IMR-90 (cell line): ENCODE measurements at regions not wholly inside any gene's neighbourhood (a gene's known extent, or its start where the extent isn't known, plus 50 kb on each side); places are given as distances from the start of the nearest gene placed in this dataset.

Source experiments
- ATAC-seq: fragments of 200-7000 bp; cut with Tn5 transposase; 2 replicates; pipeline ENCODE4 v1.9.1; 2020; ENCODE audit warnings: low read depth, mild to moderate bottlenecking, moderate library complexity
- BruUV-seq: library from RNA; stranded (reverse); fragments of 400-500 nt; replicated peaks from 2 replicates; lab custom pipeline; 2021; lab: Mats Ljungman, UMichigan
- CTCF ChIA-PET: fragments of 300-600 bp; formaldehyde crosslinking; extraction: SDS; loops from one replicate; lab custom pipeline; 2021; ENCODE audit warnings: antibody characterized with exemption; lab: Yijun Ruan, JAX
- POLR2A ChIA-PET: fragments of 300-600 bp; sonication (Branson Sonifier 250); formaldehyde crosslinking; loops from one replicate; lab custom pipeline; 2022; ENCODE audit warnings: antibody characterized with exemption; ENCODE audit not compliant: unreplicated experiment; lab: Charles Lee
- DNase-seq: peaks from one replicate; pipeline ENCODE4 v3.0.0; 2013
- H2AFZ ChIP-seq: replicated peaks from 2 replicates; pipeline ENCODE3; 2013; ENCODE audit warnings: low read length, mild to moderate bottlenecking; ENCODE audit not compliant: poor library complexity
- H2AK5ac ChIP-seq: 2 replicates; pipeline ENCODE4 v1.6.1; 2013; ENCODE audit warnings: low read depth, low read length, inconsistent platforms
- H2AK9ac ChIP-seq: replicated peaks from 2 replicates; pipeline ENCODE3; 2013; ENCODE audit warnings: mild to moderate bottlenecking, low read depth, low read length, moderate library complexity; ENCODE audit not compliant: poor library complexity
- H2BK120ac ChIP-seq: 2 replicates; pipeline ENCODE4 v1.6.1; 2013; ENCODE audit warnings: low read depth, low read length, inconsistent platforms
- H2BK15ac ChIP-seq: 3 replicates; pipeline ENCODE4 v1.6.1; 2013; ENCODE audit warnings: low read depth, low read length, inconsistent platforms
- H2BK20ac ChIP-seq: 2 replicates; pipeline ENCODE4 v1.6.1; 2013; ENCODE audit warnings: low read depth, mild to moderate bottlenecking, inconsistent platforms, low read length, moderate library complexity
- H2BK5ac ChIP-seq: 2 replicates; pipeline ENCODE4 v1.6.1; 2013; ENCODE audit warnings: mild to moderate bottlenecking, low read depth, low read length, inconsistent platforms; ENCODE audit not compliant: poor library complexity, severe bottlenecking
- H3K14ac ChIP-seq: replicated peaks from 2 replicates; pipeline ENCODE4 v1.6.1; 2013; ENCODE audit warnings: low read depth, low read length, inconsistent platforms
- H3K18ac ChIP-seq: 2 replicates; pipeline ENCODE4 v1.6.1; 2013; ENCODE audit warnings: low read depth, low read length, control low read depth
- H3K23ac ChIP-seq: 2 replicates; pipeline ENCODE4 v1.6.1; 2013; ENCODE audit warnings: low read depth, low read length, inconsistent platforms
- H3K27ac ChIP-seq: 2 replicates; pipeline ENCODE4 v1.5.1; 2013; ENCODE audit warnings: mild to moderate bottlenecking, control low read depth, low read length; ENCODE audit not compliant: insufficient read depth
- H3K27me3 ChIP-seq: 2 replicates; pipeline ENCODE4 v1.6.1; 2013; ENCODE audit warnings: low read length; ENCODE audit not compliant: control insufficient read depth, insufficient read depth
- H3K36me3 ChIP-seq: 2 replicates; pipeline ENCODE4 v1.6.1; 2013; ENCODE audit warnings: low read length, mixed read lengths; ENCODE audit not compliant: control insufficient read depth, insufficient read depth
- H3K4ac ChIP-seq: 2 replicates; pipeline ENCODE4 v1.6.1; 2013; ENCODE audit warnings: low read depth, low read length, inconsistent platforms
- H3K4me1 ChIP-seq: 2 replicates; pipeline ENCODE4 v1.6.1; 2013; ENCODE audit warnings: low read length, mixed read lengths; ENCODE audit not compliant: control insufficient read depth, insufficient read depth
- H3K4me2 ChIP-seq: 2 replicates; pipeline ENCODE4 v1.6.1; 2013; ENCODE audit warnings: low read depth, mild to moderate bottlenecking, control low read depth, low read length, moderate library complexity
- H3K4me3 ChIP-seq: 2 replicates; pipeline ENCODE4 v1.5.1; 2013; ENCODE audit warnings: low read depth, mild to moderate bottlenecking, control low read depth, low read length, moderate library complexity; ENCODE audit not compliant: insufficient read depth
- H3K56ac ChIP-seq: 2 replicates; pipeline ENCODE4 v1.6.1; 2013; ENCODE audit warnings: low read length, inconsistent platforms; ENCODE audit not compliant: insufficient read depth; ENCODE audit errors: extremely low read depth
- H3K79me1 ChIP-seq, 2 experiments: 2 replicates each; pipeline ENCODE4 v1.6.1; 2013; ENCODE audit warnings: low read length in 2 of 2, inconsistent platforms in 1 of 2, low read depth in 1 of 2
- H3K9ac ChIP-seq: 2 replicates; pipeline ENCODE4 v1.6.1; 2013; ENCODE audit warnings: low read depth, low read length, control low read depth
- H3K9me1 ChIP-seq: 2 replicates; pipeline ENCODE4 v1.6.1; 2013; ENCODE audit warnings: low read length, inconsistent platforms; ENCODE audit not compliant: insufficient read depth
- H3K9me3 ChIP-seq: 2 replicates; pipeline ENCODE4 v1.6.1; 2013; ENCODE audit warnings: low read length; ENCODE audit not compliant: control insufficient read depth, insufficient read depth
- H4K20me1 ChIP-seq: 2 replicates; pipeline ENCODE4 v1.6.1; 2013; ENCODE audit warnings: low read length, inconsistent platforms; ENCODE audit not compliant: insufficient read depth
- H4K5ac ChIP-seq: 2 replicates; pipeline ENCODE4 v1.6.1; 2013; ENCODE audit warnings: mild to moderate bottlenecking, low read depth, low read length, control low read depth
- H4K8ac ChIP-seq, 2 experiments: 2 replicates each; pipeline ENCODE4 v1.6.1; 2013; ENCODE audit warnings: low read depth in 2 of 2, low read length in 2 of 2, control low read depth in 1 of 2, inconsistent platforms in 1 of 2
- H4K91ac ChIP-seq: 2 replicates; pipeline ENCODE4 v1.6.1; 2013; ENCODE audit warnings: low read depth, low read length, inconsistent platforms; ENCODE audit not compliant: insufficient read depth
- POLR2A ChIP-seq: IDR thresholded peaks from 2 replicates; pipeline ENCODE4 v1.6.1; 2012; ENCODE audit warnings: mild to moderate bottlenecking, low read depth, low read length
- RAD21 ChIP-seq: IDR thresholded peaks from 2 replicates; pipeline ENCODE4 v1.6.1; 2012; ENCODE audit warnings: low read length, improper control_type of control experiment
- RFX5 ChIP-seq: IDR thresholded peaks from 2 replicates; pipeline ENCODE4 v1.8.0; 2012; ENCODE audit warnings: low read depth, mild to moderate bottlenecking, low read length, moderate library complexity
- WGBS, 2 experiments: methylation state at CpG; one replicate each; pipeline versions ENCODE4 v1.1.5 to v1.1.7; 2013; ENCODE audit warnings: missing lambda C conversion rate in 2 of 2; ENCODE audit not compliant: insufficient read length in 1 of 2; ENCODE audit errors: extremely low coverage in 2 of 2; 5-methylcytosine and 5-hydroxymethylcytosine counted together
- dilution Hi-C: fragments of 300-500 bp; cut with HindIII; formaldehyde crosslinking; loops from one replicate; pipeline ENCODE4 v1.14.3; 2018; ENCODE audit warnings: low sequenced_read_pairs; ENCODE audit not compliant: unreplicated experiment
- in situ Hi-C: fragments of 300-500 bp; cut with MboI; formaldehyde crosslinking; loops from 3 replicates; pipeline ENCODE4 v1.14.3; 2019; ENCODE audit warnings: low sequenced_read_pairs, inconsistent platforms, mixed read lengths
- intact Hi-C: fragments of 100-400 bp; cut with micrococcal nuclease; formaldehyde crosslinking; loops from 2 replicates; pipeline ENCODE4 v1.10.0; 2022

GRCh38 chr2:217725409-217725808 is 277.4 kb downstream of the TNS1 start:
- no peaks in the 10 kb centered on the region for H4K20me1 ChIP-seq
- H2AFZ ChIP-seq: no peak overlapping the region
- peaks cover 4% of the 10 kb centered on the region; the same call in 1 of the 2 replicates for H3K9me1 ChIP-seq
- H2AK9ac ChIP-seq: no peak overlapping the region
- ATAC-seq (no peak), DNase-seq (no peak)
- no peak overlapping the region for H3K23ac ChIP-seq
- no peak overlapping the region for H2BK15ac ChIP-seq
- 0 out of 2 replicates have a peak, but pooled peaks cover 2% of the 10 kb centered on the region for H3K9me3 ChIP-seq
- H2BK20ac ChIP-seq: no peak overlapping the region
- H3K9ac ChIP-seq: no peak overlapping the region
- H3K18ac ChIP-seq: no peak overlapping the region
- no peak overlapping the region for H4K91ac ChIP-seq
- peaks cover 5% of the 10 kb centered on the region for H3K4me1 ChIP-seq
- no peak overlapping the region for H3K27ac ChIP-seq
- no peak overlapping the region for H3K4ac ChIP-seq
- H3K4me2 ChIP-seq: no peak overlapping the region
- in situ Hi-C loops: no loop called here
- ChIA-PET POLR2A (no interaction called here), CTCF (interaction anchor here (1.4 kb wide), 1 partner anchor 75 kb away, joined by 3 read pairs; no protein-coding TSS in a partner anchor)
- H3K36me3 ChIP-seq: 0 out of 2 replicates have a peak, but pooled peaks cover 1% of the 10 kb centered on the region
- no peaks in the 10 kb centered on the region for H3K27me3 ChIP-seq
- intact Hi-C loops: no loop called here
- no peak overlapping the region for H4K8ac ChIP-seq
- no TSS peak for BruUV-seq
- no peak overlapping the region for H3K14ac ChIP-seq
- H3K79me1 ChIP-seq: no peaks in the 10 kb centered on the region
- TF ChIP-seq RAD21 (no peak), POLR2A (no peak), RFX5 (no peak)
- dilution Hi-C loops: no loop called here
- no peak overlapping the region for H2BK120ac ChIP-seq
- H2AK5ac ChIP-seq: no peak overlapping the region
- H2BK5ac ChIP-seq: no peak overlapping the region
- no peak overlapping the region for H3K56ac ChIP-seq
- WGBS, 2 experiments: 93% methylated on average over 3 of the region's 4 CpGs; no CpG with 5 or more reads in 1 of the 2 experiments
- no peak overlapping the region for H3K4me3 ChIP-seq
- H4K5ac ChIP-seq: no peak overlapping the region
